OCI-LY7 (cell line): ENCODE measurements at regions not wholly inside any gene's neighbourhood (a gene's known extent, or its start where the extent isn't known, plus 50 kb on each side); places are given as distances from the start of the nearest gene placed in this dataset.

Experiments
- EZH2phosphoT487 ChIP-seq: fragments of 200-600 bp; sonication (generic); IDR thresholded peaks from 2 replicates; pipeline ENCODE4 v1.6.1; 2018; ENCODE audit warnings: low read depth, borderline replicate concordance, mild to moderate bottlenecking, mixed run types, antibody characterized with exemption, low read length, moderate library complexity, mixed read lengths
- TF ChIP-seq, protein P1 (sequence below): fragments of 200-600 bp; sonication (generic); conservative IDR thresholded peaks from 2 replicates; pipeline ENCODE4 v1.5.1; 2014; ENCODE audit warnings: mild to moderate bottlenecking, antibody characterized with exemption, low read length, moderate library complexity, mixed read lengths

DNA sequence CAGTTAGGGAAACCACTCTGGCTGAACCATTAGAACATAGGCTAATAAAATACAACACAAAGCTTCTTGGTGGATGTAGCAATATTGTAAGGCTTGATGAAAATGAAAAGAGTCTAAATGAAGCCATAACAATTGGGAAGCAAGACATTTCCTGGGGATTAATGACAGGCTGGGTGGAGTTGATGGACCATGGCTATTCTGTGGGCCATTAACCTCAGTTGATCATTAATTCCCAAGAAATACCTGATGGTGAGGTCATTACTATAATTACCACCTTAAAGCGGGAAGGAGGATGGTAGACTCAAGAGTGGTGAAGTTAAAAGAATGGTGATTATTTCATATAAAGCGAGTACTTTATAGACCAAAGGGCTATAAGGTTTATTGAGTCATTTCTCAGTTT is 455.8 kb upstream of the MAP3K7 start:
- TF ChIP-seq, protein P1, sequence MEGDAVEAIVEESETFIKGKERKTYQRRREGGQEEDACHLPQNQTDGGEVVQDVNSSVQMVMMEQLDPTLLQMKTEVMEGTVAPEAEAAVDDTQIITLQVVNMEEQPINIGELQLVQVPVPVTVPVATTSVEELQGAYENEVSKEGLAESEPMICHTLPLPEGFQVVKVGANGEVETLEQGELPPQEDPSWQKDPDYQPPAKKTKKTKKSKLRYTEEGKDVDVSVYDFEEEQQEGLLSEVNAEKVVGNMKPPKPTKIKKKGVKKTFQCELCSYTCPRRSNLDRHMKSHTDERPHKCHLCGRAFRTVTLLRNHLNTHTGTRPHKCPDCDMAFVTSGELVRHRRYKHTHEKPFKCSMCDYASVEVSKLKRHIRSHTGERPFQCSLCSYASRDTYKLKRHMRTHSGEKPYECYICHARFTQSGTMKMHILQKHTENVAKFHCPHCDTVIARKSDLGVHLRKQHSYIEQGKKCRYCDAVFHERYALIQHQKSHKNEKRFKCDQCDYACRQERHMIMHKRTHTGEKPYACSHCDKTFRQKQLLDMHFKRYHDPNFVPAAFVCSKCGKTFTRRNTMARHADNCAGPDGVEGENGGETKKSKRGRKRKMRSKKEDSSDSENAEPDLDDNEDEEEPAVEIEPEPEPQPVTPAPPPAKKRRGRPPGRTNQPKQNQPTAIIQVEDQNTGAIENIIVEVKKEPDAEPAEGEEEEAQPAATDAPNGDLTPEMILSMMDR, result no peak
- TF ChIP-seq EZH2phosphoT487, result no peak
